Fibroblast of lung (primary cell): ENCODE measurements at regions not wholly inside any gene's neighbourhood (a gene's known extent, or its start where the extent isn't known, plus 50 kb on each side); places are given as distances from the start of the nearest gene placed in this dataset.

Experiments used
- CTCF ChIP-seq, 2 donors: IDR thresholded peaks in 1 of 2; conservative IDR thresholded peaks in 1 of 2; 1 replicate in 1 of 2; 2 replicates in 1 of 2; pipeline ENCODE4 v1.5.1; 2011 to 2012; ENCODE audit warnings: low read length in 2 of 2, control low read depth in 1 of 2, inconsistent platforms in 1 of 2, low read depth in 1 of 2, mild to moderate bottlenecking in 1 of 2
- EZH2 ChIP-seq: IDR thresholded peaks from 2 replicates; pipeline ENCODE4 v1.5.1; 2012; ENCODE audit warnings: low read length, control low read depth, mild to moderate bottlenecking; ENCODE audit errors: missing control alignments

- TF ChIP-seq CTCF (conservative IDR thresholded peaks at IDR 0.05 in 1 of 2, IDR thresholded peaks at IDR 0.05 in 1 of 2; ENCODE audit: low read depth in 1 of 2, low read length in 2 of 2) (no peak), EZH2 (no peak)
Measured at GRCh38 chr9:87336407-87336806, 161.3 kb upstream of the DAPK1 start.
